Lower leg skin (tissue), 3 donors: ENCODE measurements at regions not wholly inside any gene's neighbourhood (a gene's known extent, or its start where the extent isn't known, plus 50 kb on each side); places are given as distances from the start of the nearest gene placed in this dataset.

Experiments
- CTCF ChIP-seq, 3 donors: fragments of 450-650 bp; IDR thresholded peaks; one replicate each; pipeline ENCODE4 v1.5.1; 2016; ENCODE audit warnings: antibody characterized with exemption in 3 of 3, mild to moderate bottlenecking in 3 of 3, moderate library complexity in 2 of 3
- POLR2A ChIP-seq, 2 donors: fragments of 450-650 bp; IDR thresholded peaks; one replicate each; pipeline ENCODE4 v1.6.1; 2016 to 2017; ENCODE audit warnings: antibody characterized with exemption in 2 of 2, mild to moderate bottlenecking in 1 of 2, moderate library complexity in 1 of 2

GRCh38 chr3:18964640-18965039 lies 183.7 kb upstream of the KCNH8 start:
- TF ChIP-seq CTCF (IDR thresholded peaks at IDR 0.05) (no peak), POLR2A (IDR thresholded peaks at IDR 0.05) (no peak)
